ENCODE measurements at regions not wholly inside any gene's neighbourhood (a gene's known extent, or its start where the extent isn't known, plus 50 kb on each side); places are given as distances from the start of the nearest gene placed in this dataset.

- no peak for TF ChIP-seq EZH2 (IDR thresholded peaks at IDR 0.05; ENCODE audit: borderline replicate concordance, low read depth, low read length, poor library complexity, severe bottlenecking)
- TF ChIP-seq, protein P1, sequence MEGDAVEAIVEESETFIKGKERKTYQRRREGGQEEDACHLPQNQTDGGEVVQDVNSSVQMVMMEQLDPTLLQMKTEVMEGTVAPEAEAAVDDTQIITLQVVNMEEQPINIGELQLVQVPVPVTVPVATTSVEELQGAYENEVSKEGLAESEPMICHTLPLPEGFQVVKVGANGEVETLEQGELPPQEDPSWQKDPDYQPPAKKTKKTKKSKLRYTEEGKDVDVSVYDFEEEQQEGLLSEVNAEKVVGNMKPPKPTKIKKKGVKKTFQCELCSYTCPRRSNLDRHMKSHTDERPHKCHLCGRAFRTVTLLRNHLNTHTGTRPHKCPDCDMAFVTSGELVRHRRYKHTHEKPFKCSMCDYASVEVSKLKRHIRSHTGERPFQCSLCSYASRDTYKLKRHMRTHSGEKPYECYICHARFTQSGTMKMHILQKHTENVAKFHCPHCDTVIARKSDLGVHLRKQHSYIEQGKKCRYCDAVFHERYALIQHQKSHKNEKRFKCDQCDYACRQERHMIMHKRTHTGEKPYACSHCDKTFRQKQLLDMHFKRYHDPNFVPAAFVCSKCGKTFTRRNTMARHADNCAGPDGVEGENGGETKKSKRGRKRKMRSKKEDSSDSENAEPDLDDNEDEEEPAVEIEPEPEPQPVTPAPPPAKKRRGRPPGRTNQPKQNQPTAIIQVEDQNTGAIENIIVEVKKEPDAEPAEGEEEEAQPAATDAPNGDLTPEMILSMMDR (conservative IDR thresholded peaks at IDR 0.05; ENCODE audit: low read depth, low read length) = peak; percentile 52
- no peak overlapping the region for H3K27ac ChIP-seq (ENCODE audit: low read depth, low read length, poor library complexity, severe bottlenecking)
- no peaks in the 10 kb centered on the region for H3K4me1 ChIP-seq (ENCODE audit: insufficient read depth, low read length, poor library complexity, severe bottlenecking)
- peak; percentile 24 for DNase-seq (ENCODE audit: low spot score)
- BruUV-seq (replicated peaks) = no TSS peak
- intact Hi-C loops (cut with micrococcal nuclease; ENCODE audit: unreplicated experiment) = loop anchor here (5.0 kb wide), 1 partner anchor 318 kb away; no protein-coding TSS in a partner anchor
- ChIA-PET POLR2A (ENCODE audit: low non-redundant PET) (no interaction called here), CTCF (interaction anchor here (0.6 kb wide), 1 partner anchor 316 kb away, joined by 3 read pairs; no protein-coding TSS in a partner anchor)
- no peak overlapping the region for H3K4me3 ChIP-seq (ENCODE audit: low read depth, low read length, poor library complexity, severe bottlenecking)
- no peaks in the 10 kb centered on the region for H3K9me3 ChIP-seq (ENCODE audit: low read depth, low read length, poor library complexity, severe bottlenecking)
- no peaks in the 10 kb centered on the region for H3K27me3 ChIP-seq (replicated peaks; ENCODE audit: insufficient read depth, low read depth, low read length, poor library complexity)
- no peaks in the 10 kb centered on the region for H3K36me3 ChIP-seq (ENCODE audit: insufficient read depth, low read length, poor library complexity, severe bottlenecking)
These were observed 308.2 kb downstream of the EN1 start for GRCh38 chr2:118539290-118539689.

GRCh38 chr2:118536306-118536705 lies 311.1 kb downstream of the EN1 start:
- Histone ChIP-seq H3K27ac (ENCODE audit: low read depth, low read length, poor library complexity, severe bottlenecking) (no peak overlapping the region), H3K4me1 (ENCODE audit: insufficient read depth, low read length, poor library complexity, severe bottlenecking) (no peaks in the 10 kb centered on the region), H3K36me3 (ENCODE audit: insufficient read depth, low read length, poor library complexity, severe bottlenecking) (no peaks in the 10 kb centered on the region), H3K27me3 (replicated peaks; ENCODE audit: insufficient read depth, low read depth, low read length, poor library complexity) (no peaks in the 10 kb centered on the region), H3K9me3 (ENCODE audit: low read depth, low read length, poor library complexity, severe bottlenecking) (no peaks in the 10 kb centered on the region), H3K4me3 (ENCODE audit: low read depth, low read length, poor library complexity, severe bottlenecking) (no peak overlapping the region)
- no peak for DNase-seq (ENCODE audit: low spot score)
- no TSS peak for BruUV-seq (replicated peaks)
- ChIA-PET POLR2A (ENCODE audit: low non-redundant PET) (no interaction called here), CTCF (no interaction called here)
- intact Hi-C loops (cut with micrococcal nuclease; ENCODE audit: unreplicated experiment) = loop anchor here (5.0 kb wide), 1 partner anchor 321 kb away; no protein-coding TSS in a partner anchor
- TF ChIP-seq EZH2 (IDR thresholded peaks at IDR 0.05; ENCODE audit: borderline replicate concordance, low read depth, low read length, poor library complexity, severe bottlenecking) = no peak
- TF ChIP-seq, protein P1 (conservative IDR thresholded peaks at IDR 0.05; ENCODE audit: low read depth, low read length) = no peak

DNA sequence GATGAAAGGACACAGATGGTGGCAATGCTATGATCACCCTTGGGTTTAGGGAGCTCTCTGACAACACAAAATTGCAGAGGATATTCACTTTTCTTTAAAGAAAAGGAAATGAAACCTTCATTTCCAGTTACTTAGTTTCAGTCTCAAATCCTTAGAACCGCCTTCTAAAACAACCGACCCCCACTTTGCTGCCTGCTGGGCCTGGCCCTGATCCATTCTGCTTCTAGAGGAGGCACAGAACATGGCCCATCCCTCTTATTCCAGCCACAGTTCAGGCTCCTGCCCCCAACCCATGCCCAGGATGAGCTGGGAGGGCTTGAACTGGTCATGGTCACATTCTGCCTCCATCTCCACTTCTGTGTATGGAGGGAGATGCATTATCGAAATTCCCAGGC lies 311.6 kb downstream of the EN1 start:
- DNase-seq (ENCODE audit: low spot score) = no peak
- intact Hi-C loops (cut with micrococcal nuclease; ENCODE audit: unreplicated experiment) = loop anchor here (5.0 kb wide), 1 partner anchor 321 kb away; no protein-coding TSS in a partner anchor
- TF ChIP-seq, protein P1 (conservative IDR thresholded peaks at IDR 0.05; ENCODE audit: low read depth, low read length) = no peak
- no peak for TF ChIP-seq EZH2 (IDR thresholded peaks at IDR 0.05; ENCODE audit: borderline replicate concordance, low read depth, low read length, poor library complexity, severe bottlenecking)
- H3K4me1 ChIP-seq (ENCODE audit: insufficient read depth, low read length, poor library complexity, severe bottlenecking) = no peaks in the 10 kb centered on the region
- H3K27me3 ChIP-seq (replicated peaks; ENCODE audit: insufficient read depth, low read depth, low read length, poor library complexity) = no peaks in the 10 kb centered on the region
- no peaks in the 10 kb centered on the region for H3K9me3 ChIP-seq (ENCODE audit: low read depth, low read length, poor library complexity, severe bottlenecking)
- H3K27ac ChIP-seq (ENCODE audit: low read depth, low read length, poor library complexity, severe bottlenecking) = no peak overlapping the region
- no TSS peak for BruUV-seq (replicated peaks)
- H3K36me3 ChIP-seq (ENCODE audit: insufficient read depth, low read length, poor library complexity, severe bottlenecking) = no peaks in the 10 kb centered on the region
- H3K4me3 ChIP-seq (ENCODE audit: low read depth, low read length, poor library complexity, severe bottlenecking) = no peak overlapping the region
- ChIA-PET POLR2A (ENCODE audit: low non-redundant PET) (interaction anchor here (0.6 kb wide), 1 partner anchor 1714 kb away, joined by 5 read pairs; no protein-coding TSS in a partner anchor), CTCF (no interaction called here)

All from A673 (cell line).